ENCODE measurements at regions not wholly inside any gene's neighbourhood (a gene's known extent, or its start where the extent isn't known, plus 50 kb on each side); places are given as distances from the start of the nearest gene placed in this dataset.

GRCh38 chr12:123089631-123090353, 61.1 kb downstream of the PITPNM2 start:
- no peak for TF ChIP-seq POLR2A (IDR thresholded peaks at IDR 0.05; ENCODE audit: insufficient read depth in 1 of 2, low read depth in 2 of 2, low read length in 2 of 2)
- no peak for TF ChIP-seq CBX5 (CRISPR knock-in tag; IDR thresholded peaks at IDR 0.05; ENCODE audit: borderline replicate concordance)
- TF ChIP-seq FOXP4 (CRISPR knock-in tag; IDR thresholded peaks at IDR 0.05) = no peak
- TF ChIP-seq NFIC (IDR thresholded peaks at IDR 0.05; ENCODE audit: low read length) = no peak
- no peak for TF ChIP-seq ZNF44 (CRISPR knock-in tag; IDR thresholded peaks at IDR 0.05)
- no peak for TF ChIP-seq ZNF670 (CRISPR knock-in tag; IDR thresholded peaks at IDR 0.05; ENCODE audit: borderline replicate concordance)

All from HepG2 (cell line).